ENCODE measurements at regions not wholly inside any gene's neighbourhood (a gene's known extent, or its start where the extent isn't known, plus 50 kb on each side); places are given as distances from the start of the nearest gene placed in this dataset.
A peak's percentile ranks its signal among the peaks of the same experiment; 100 is the strongest.

- DNase-seq (ENCODE audit: low read depth) = no peak
Observed at GRCh38 chr2:150165988-150166312, 321.5 kb downstream of the RND3 start.

- DNase-seq (ENCODE audit: low read depth) = peak; percentile 37
Observed at GRCh38 chr2:150165442-150165841, 322.0 kb downstream of the RND3 start.

- DNase-seq (ENCODE audit: low read depth) = no peak
Observed at GRCh38 chr2:150162241-150162942, 325.1 kb downstream of the RND3 start.

GRCh38 chr2:150160058-150160457, 327.4 kb downstream of the RND3 start:
- no peak for DNase-seq (ENCODE audit: low read depth)

GRCh38 chr2:150159300-150159699, 328.2 kb downstream of the RND3 start:
- DNase-seq (ENCODE audit: low read depth) = no peak

GRCh38 chr2:150156876-150157275, 330.6 kb downstream of the RND3 start:
- no peak for DNase-seq (ENCODE audit: low read depth)

GRCh38 chr2:150156415-150156814, 331.1 kb downstream of the RND3 start:
- peak; percentile 28 for DNase-seq (ENCODE audit: low read depth)

GRCh38 chr2:150154308-150154797, 333.1 kb downstream of the RND3 start:
- no peak for DNase-seq (ENCODE audit: low read depth)

GRCh38 chr2:150153646-150154307, 333.7 kb downstream of the RND3 start:
- DNase-seq (ENCODE audit: low read depth) = no peak

- no peak for DNase-seq (ENCODE audit: low read depth)
Observed at GRCh38 chr2:150152230-150152629, 335.2 kb downstream of the RND3 start.

- DNase-seq (ENCODE audit: low read depth) = no peak
Observed at GRCh38 chr2:150150144-150150543, 337.3 kb downstream of the RND3 start.

GRCh38 chr2:150147889-150148683, 339.4 kb downstream of the RND3 start:
- DNase-seq (ENCODE audit: low read depth) = peak; percentile 66

GRCh38 chr2:150146879-150147278, 340.6 kb downstream of the RND3 start:
- no peak for DNase-seq (ENCODE audit: low read depth)

GRCh38 chr2:150145299-150145692, 342.2 kb downstream of the RND3 start:
- DNase-seq (ENCODE audit: low read depth) = no peak

GRCh38 chr2:150144546-150145298, 342.7 kb downstream of the RND3 start:
- peak; percentile 56 for DNase-seq (ENCODE audit: low read depth)

GRCh38 chr2:150143087-150143536, 344.4 kb downstream of the RND3 start:
- DNase-seq (ENCODE audit: low read depth) = peak; percentile 63

GRCh38 chr2:150142561-150142960, 344.9 kb downstream of the RND3 start:
- DNase-seq (ENCODE audit: low read depth) = peak; percentile 72

GRCh38 chr2:150141226-150142001, 346.1 kb downstream of the RND3 start:
- peak; percentile 68 for DNase-seq (ENCODE audit: low read depth)

GRCh38 chr2:150140777-150141176, 346.7 kb downstream of the RND3 start:
- no peak for DNase-seq (ENCODE audit: low read depth)

- peak; percentile 33 for DNase-seq (ENCODE audit: low read depth)
Observed at GRCh38 chr2:150138587-150138986, 348.9 kb downstream of the RND3 start.
